HG03571 (cell line): ENCODE measurements at regions not wholly inside any gene's neighbourhood (a gene's known extent, or its start where the extent isn't known, plus 50 kb on each side); places are given as distances from the start of the nearest gene placed in this dataset.

Experiments used
- ATAC-seq: cut with Tn5 transposase; IDR thresholded peaks from one replicate; pipeline ENCODE4 v1.9.1; 2021; ENCODE audit not compliant: unreplicated experiment

- no peak for ATAC-seq
Measured at GRCh38 chr13:26967119-26968038, 204.2 kb downstream of the USP12 start.

GRCh38 chr13:26966701-26967080 is 204.9 kb downstream of the USP12 start:
- no peak for ATAC-seq

DNA sequence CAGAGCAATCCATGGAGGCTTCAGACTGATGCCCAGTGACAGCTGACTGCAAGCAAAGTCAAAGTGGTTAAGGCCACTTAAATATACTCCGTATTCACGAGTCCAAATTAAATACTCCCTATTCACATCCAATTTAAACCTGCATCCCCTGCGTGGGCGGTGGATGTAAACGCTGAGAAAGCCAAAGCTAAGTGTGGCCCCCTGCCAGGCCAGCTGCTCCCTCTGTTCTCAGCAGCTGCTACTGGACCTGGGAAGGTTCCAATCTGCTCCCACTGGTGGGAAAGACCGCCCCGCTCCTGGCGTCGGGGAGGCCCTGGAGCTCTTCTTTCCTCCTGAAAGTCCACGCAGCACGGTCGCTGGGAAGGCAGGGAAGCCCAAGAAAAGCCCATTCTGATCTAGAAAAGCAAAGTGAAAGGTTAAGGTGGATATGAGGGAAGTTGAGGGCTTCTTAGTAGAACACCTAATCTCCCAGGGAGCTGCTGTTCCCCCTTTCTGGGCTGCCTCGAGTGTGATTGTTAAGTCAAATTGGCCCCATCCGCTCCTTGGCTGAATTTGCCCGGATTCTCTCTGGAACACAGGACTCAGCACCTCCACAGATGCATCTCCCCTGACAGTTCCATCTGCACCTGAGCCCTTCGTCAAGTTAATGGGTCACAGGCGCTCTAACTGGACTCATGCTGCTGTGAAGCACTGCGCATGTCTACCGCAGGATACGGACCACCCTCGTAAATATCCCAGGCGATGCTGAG is 205.5 kb downstream of the USP12 start:
- ATAC-seq = no peak

DNA sequence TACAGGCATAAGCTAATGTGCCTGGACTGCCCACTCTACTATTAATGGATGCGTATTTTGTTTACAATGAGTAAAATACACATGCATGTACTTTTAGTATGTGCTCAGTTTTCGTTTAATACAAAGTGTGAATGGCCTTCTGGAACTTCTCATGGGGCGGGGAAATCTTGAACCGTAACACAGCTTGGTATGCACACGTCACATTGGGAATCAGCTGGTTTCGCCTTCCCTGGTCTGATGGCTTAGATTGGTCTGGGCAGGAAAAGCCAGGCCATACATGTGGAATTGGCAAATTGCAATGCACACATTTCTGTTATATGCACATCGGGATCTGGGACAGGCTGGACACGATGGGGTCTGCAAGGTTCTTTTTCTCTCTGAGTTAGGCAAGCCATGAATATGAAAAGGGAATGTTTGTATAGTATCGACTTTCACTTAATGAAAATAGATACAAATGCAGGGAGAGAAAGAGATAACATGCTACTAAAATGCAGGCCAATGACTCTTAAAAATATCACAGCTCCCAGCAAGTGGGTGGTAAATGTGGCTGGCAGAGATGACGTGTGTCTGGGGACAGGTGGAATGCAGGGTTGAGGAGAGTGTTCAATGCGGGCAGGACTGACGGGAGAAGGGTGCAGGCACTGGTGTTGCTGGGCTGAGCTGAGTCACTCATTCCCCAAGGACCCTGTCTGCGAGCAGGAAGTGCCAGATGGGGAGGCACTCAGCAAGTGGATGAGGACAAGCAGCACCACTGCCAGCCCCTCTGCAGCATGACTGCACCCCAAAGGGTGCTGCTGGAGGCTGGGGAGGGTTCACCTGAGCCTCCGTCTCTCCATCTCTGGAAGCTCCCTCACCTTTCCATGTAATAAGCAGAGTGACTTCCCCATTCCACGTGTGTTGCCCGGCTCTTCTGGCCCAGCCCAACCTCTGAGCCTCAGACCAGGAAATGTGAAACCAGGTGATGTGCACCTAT is 204.0 kb upstream of the GPR12 start:
- no peak for ATAC-seq

GRCh38 chr13:26962671-26963070 is 202.1 kb upstream of the GPR12 start:
- ATAC-seq = no peak

GRCh38 chr13:26961890-26962615 is 201.5 kb upstream of the GPR12 start:
- no peak for ATAC-seq

DNA sequence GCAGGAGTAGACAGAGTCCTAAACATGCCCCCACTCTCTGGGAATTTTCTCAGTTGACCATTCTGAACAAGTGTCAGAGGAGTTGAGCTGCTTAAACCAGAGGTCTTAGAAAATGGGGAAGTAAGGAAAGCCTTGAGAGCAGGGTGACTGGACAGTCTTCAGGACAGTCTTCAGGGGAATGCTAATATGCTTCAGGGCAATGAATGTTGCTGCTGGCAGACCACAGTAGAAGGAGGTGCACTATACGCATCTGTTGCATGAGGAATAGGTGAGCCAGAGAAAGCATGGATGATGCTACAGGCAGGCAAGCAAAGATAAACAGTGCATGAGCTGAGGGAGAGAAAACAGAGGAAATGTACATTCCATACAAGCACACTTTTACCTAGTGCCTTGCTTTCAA is 196.6 kb upstream of the GPR12 start:
- ATAC-seq = no peak

- no peak for ATAC-seq
Measured at GRCh38 chr13:26956522-26957142, 196.0 kb upstream of the GPR12 start.

- no peak for ATAC-seq
Measured at GRCh38 chr13:26954976-26955375, 194.4 kb upstream of the GPR12 start.

DNA sequence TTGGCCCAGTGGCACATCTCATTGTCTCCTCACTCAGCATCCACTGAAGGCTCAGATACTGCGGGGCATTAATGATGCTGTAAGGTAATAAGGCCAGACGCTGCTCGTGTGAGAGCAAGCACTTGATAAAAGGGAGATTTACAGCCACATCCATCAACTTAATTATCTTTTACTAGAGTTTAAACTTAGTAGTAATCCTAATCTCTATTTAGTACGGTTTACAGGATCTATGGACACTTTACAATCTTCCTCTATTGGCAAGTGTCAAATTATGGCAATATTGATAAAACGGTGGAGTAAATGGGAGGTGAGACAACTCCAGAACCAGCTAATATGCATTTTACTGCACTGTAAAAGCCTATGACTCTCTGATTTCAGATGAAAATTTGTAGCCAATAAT is 192.7 kb upstream of the GPR12 start:
- no peak for ATAC-seq

DNA sequence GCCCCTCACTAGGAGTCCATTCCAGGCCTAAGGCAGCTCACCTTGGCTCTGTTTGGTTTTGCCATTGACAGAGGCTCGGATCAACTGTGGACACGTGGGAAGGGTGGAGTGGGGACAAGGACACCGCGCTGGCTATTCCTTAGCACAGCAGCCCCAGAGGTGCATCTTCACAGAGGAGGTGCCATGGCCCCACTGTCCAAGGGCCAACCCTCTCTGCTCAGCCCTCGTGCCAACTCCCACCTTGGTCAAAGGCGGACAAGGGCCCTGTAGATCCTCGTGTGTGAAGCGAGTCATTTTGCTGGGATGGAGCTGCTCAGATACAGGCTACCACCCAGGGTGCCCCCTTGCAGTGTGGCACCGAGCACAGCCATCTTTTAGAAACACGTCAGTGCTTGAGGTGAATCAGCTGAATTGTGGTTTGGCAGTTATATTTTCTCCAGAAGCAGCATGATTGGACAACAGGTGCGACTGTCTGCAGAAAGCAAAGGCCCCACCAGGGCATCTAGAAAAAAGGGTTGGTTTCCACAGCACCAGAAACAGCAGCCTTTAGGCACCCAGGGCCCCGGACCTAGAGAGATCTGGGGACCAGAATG is 192.1 kb upstream of the GPR12 start:
- no peak for ATAC-seq

GRCh38 chr13:26951581-26952177 is 191.1 kb upstream of the GPR12 start:
- ATAC-seq = no peak

GRCh38 chr13:26950968-26951367 is 190.4 kb upstream of the GPR12 start:
- ATAC-seq = no peak

DNA sequence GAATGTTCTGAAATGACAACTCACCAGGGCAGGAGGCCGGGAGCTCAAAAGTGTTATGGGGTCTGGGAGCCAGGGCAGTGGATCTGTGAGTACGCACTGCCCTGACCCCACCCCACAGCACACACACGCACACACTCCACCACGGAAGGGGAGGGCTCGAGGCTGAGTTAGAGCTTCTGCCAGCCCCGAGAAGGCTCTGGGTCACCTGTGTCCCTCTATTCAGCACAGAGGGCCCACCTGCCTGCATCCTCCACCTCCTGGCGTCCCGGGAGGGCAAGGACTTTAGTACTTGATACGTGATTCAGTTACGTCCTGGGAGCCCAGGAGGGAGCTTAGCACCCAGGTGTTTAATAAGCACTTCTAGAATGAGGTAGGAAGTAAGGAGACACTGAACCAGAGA is 190.0 kb upstream of the GPR12 start:
- no peak for ATAC-seq

GRCh38 chr13:26949701-26950502 is 189.3 kb upstream of the GPR12 start:
- no peak for ATAC-seq

GRCh38 chr13:26948353-26948752 is 187.8 kb upstream of the GPR12 start:
- no peak for ATAC-seq

DNA sequence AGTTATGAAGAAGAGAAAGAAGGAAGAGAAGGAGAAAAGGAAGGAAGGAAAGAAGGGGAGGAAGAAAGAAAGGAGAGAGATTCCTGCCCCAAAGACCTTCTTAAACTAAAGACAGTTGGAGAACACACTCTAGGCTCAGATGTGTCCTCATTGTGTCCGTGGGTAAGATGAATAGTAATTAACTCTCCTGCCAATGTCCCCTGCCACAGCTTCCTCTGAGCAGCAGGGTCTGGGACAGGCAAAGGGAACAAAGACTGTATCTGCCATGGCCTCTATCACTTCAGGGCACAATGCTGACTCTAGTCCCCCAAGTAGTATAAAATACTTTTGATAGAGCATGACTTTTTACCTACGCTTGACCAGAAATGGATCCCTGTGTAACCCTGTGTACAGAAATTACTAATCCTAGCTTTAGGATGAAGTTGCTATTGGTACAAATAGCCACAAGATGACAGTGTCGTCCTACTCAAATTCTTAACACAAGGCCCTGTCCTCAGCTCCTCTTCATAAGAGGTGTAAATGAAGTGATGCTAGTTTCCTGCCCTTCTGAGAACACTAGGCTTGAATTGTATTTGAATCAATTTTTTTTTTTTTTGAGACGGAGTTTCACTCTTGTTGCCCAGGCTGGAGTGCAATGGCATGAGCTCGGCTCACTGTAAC is 186.2 kb upstream of the GPR12 start:
- no peak for ATAC-seq

- ATAC-seq = no peak
Measured at GRCh38 chr13:26943748-26944147, 183.2 kb upstream of the GPR12 start.
